A204.1 (cell line): ENCODE measurements at regions not wholly inside any gene's neighbourhood (a gene's known extent, or its start where the extent isn't known, plus 50 kb on each side); places are given as distances from the start of the nearest gene placed in this dataset.
"Not testable (repeated sequence)": the region's sequence is repeated elsewhere in the genome, so short reads cannot be mapped to it uniquely, and the experiment has no call there.

Experiments
- FAIRE-seq: peaks from 2 replicates; lab custom pipeline; 2012; peaks lifted over from hg19 to GRCh38; lab: Jason Lieb, UNC

DNA sequence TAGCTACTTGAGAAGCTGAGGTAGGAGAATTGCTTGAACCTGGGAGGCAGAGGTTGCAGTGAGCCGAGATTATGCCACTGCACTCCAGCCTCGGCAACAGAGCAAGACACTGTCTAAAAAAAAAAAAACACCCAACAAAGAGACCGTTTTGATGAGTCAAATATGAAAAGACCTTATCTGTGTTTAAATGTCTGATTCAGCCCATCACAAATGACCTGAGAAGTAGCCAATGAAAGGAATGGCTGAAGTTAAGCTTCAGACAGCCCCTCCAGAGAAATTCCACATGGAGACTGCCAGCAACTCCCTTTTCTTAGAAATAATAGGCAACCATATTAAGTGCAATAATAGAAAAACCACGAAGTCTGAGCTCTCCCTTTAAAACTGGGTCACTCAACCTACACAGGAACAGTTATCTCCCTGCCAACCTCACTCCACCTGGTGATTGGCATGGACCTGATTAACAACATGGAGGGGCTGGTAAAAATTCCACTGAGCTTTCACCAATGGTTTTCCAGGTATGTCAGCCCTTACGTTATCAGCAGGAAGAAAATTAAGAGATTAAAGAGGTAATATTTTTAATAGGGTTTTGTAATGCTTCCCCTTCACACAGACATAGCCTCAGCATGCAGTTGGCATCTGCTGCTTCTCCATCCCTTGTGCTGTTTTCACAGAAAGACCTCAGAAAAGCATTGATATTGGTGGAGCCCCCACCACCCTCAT lies 238.1 kb upstream of the STT3B start:
- FAIRE-seq = no peak

GRCh38 chr3:31295150-31295765 lies 237.5 kb upstream of the STT3B start:
- no peak for FAIRE-seq

DNA sequence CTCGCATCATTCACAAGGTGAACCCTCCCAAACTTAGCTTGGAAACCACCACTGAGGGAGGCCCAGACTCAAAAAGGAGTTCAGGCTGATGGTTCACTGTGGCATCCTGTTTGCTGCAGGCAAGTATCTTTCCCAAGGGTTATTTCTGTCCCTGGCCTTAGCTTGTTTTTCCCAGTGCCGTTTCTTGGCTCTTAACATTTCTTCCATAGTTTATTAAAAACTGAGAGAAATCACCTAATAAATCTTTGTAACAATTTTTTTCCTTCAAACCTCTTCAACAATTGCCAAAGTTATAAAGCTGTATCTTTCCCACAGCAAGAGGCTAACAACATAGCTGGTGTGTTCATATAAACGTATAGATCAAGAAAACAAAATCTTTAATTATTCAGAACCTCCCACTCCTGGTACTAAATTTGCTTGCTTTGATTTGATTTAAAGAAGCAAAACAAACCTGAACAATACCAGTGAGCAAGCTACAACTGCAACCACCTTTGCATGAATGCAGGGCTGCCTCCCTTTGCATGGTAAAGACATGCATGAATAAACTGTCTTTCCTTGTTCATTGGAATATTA lies 234.9 kb upstream of the STT3B start:
- no peak for FAIRE-seq

DNA sequence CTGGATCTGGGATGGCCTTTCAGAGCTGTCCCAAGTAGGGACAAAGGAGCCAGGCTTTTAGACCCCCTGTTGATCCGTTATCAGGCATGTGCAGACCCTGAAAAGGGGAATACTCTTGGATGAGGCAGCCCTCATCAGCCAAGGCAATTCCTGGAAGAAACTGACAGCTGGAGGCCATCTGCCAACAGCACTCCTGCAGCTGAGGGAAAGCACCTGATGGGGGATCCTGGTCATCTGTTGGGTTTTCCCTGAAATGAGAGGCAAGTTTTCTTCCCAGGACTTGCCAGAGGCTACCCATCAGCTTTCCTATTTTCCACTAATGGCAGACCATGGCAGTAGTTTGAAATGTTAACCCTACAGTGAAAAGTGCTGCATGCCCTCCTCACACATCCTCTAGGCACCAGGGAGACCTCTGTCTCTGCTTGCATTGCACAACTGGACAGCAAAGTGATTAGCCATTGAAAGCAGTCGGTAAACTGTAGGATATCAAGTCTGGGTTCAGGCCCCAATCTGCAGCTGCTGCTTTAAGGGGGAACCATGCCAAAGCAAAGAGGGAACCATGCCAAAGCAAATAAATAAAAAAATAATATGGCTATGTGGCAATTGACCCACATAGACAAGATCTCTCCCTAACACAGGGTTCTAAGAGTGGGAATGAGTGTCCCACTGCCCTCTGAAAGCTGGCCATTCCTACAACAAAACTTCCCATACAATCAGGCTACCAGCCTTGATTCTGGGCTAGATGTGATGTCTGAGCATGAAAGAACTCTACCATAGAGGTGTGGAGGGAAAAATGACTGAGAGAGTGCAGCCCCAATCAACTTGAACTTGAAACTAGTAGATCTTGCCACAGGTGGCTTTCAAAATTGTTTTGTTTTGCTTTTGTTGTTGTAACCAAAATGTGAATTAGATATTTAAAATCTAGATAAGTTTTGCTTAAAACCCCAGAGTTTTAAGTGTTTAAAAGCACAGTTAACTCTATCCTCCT lies 232.0 kb upstream of the STT3B start:
- FAIRE-seq = no peak

DNA sequence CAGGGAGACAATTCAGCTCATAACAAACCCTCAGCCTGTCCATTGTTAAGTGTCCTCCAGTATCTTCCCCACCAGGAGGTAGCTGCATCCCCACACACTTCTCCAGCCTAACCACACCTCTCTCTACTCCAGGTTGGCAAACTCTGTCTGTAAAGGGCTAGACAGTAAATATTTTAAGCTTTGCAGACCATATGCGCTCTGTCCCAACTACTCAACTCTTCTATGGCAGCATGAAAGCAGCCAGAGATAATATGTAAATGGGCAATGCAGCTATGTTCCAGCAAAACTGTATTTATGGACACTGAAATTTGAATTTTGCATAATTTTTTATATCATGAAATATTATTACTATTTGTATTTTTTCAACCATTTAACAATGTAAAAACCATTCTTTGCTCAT lies 230.4 kb upstream of the STT3B start:
- no peak for FAIRE-seq

GRCh38 chr3:31305340-31305739 lies 227.4 kb upstream of the STT3B start:
- no peak for FAIRE-seq

GRCh38 chr3:31307131-31307785 lies 225.5 kb upstream of the STT3B start:
- FAIRE-seq = no peak

GRCh38 chr3:31311559-31311958 lies 221.2 kb upstream of the STT3B start:
- FAIRE-seq = no peak

DNA sequence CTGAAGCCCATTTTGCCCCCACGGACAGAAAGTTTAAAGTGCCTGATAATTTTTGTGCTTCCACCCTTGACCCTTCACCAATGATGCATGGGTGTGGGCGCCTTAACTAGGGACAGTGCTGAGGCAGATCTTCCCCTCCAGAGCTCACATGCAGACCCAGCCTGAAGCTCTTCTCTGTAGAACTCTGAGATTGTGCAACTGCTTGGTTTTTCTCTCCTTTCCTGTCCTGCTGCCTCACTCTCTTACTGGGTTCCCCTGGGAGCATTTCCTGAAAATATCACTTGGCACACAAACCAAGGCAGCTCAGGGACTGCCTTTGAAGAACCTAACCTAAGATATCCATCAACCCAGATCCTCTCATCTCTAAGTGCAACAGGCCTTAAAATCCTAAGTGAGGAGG lies 220.3 kb upstream of the STT3B start:
- no peak for FAIRE-seq

GRCh38 chr3:31314258-31314657 lies 218.5 kb upstream of the STT3B start:
- FAIRE-seq = no peak

DNA sequence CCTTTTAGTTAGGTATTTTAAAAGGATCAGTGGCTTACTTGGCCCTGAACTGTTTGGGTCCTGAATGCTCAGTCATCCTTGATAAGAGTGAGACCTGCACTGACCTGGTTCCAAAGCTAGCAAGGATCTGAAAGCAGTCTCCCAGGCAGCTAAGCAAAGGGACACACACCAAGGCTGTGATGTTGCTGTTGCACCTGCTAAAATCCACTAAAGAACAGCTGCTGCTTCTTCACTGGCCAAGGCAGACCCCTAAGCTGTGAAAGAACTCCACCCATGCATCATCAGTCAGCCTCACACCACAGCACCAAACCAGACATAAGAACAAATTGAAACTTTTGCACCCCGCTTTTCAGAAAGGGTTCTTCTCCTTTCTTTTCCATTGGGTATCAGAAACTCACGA lies 213.4 kb upstream of the STT3B start:
- no peak for FAIRE-seq

DNA sequence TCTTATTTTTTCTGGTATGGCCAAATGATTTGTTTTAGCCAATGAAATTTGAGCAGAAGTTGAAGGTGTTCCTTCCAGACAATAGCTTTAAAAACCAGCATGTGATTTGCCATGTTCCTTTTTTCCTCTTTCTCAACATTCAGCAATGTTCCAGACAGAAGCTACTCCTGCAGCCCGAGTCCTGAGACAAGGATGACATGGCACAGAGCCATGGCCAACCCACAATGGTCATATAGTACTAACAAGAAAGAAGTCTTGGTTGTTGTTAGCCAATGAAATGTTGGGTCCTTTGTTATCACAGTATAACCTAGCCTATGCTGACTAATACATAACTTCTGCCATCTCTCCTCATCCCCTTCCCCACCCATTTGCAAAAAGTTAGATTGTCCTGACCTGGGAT lies 211.1 kb upstream of the STT3B start:
- FAIRE-seq = no peak

DNA sequence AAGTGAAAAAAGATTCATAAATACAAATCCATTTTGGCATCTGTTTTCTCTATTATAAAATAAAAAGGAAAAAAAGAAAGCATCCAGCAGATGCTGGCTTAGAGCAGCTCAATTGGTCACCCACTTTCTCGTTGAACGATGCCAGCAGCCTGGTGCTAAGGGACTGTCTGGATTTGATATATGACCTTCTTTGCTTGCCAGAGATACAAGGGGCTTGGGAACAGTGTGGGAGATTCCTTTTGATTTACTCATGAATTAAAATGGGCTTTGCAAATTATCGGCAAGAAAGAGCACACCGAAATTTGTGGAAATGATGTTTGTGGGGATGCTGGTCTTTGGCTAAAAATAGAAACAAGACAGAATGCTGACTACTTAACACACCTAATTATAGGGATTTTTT lies 210.3 kb upstream of the STT3B start:
- no peak for FAIRE-seq

- not testable (repeated sequence) for FAIRE-seq
Measured at GRCh38 chr3:31327826-31328357, 204.8 kb upstream of the STT3B start.

GRCh38 chr3:31331278-31331677 lies 201.4 kb upstream of the STT3B start:
- no peak for FAIRE-seq

GRCh38 chr3:31341130-31341529 lies 191.6 kb upstream of the STT3B start:
- FAIRE-seq = no peak

- FAIRE-seq = no peak
Measured at GRCh38 chr3:31343075-31343474, 189.7 kb upstream of the STT3B start.

DNA sequence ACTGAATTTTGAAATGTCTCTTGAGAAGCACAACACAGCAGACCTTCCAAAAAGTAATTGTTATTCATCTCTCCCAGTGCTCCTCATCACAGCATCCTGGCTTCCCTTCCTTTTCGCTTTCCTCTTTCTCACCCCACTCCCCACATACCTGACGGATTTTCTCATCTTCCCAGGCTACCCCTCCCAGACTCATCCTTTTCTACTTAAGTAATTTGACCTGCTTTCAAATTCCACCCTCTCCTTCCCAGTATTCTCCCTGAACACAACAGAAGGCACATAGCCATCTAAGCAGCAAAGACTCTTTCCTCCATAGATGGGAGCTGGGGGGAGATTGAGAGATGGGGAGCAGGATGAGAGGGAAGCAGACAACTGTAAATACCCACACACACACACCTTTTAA lies 187.1 kb upstream of the STT3B start:
- FAIRE-seq = no peak

DNA sequence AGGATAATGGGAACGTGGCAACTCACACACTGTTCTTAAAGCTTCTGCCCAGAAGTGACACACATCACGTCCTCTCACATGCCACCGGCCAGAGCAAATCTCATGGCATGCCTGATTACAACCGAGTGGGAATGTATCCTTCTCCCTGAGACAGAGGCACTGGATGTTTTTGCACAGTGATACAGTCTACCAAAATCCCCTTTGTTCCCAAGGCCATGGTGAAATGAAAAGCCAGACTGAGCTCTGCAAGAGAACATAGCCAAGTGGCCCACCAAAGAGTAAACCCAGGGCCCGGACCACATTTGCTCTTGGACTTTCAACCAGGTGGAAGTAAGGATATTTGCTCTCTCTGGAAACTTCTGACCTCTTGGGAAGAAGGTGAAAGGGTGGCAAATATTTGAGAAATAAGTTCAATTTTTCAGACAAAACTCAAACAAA lies 186.2 kb upstream of the STT3B start:
- no peak for FAIRE-seq

GRCh38 chr3:31349001-31349748 lies 183.6 kb upstream of the STT3B start:
- FAIRE-seq = no peak

DNA sequence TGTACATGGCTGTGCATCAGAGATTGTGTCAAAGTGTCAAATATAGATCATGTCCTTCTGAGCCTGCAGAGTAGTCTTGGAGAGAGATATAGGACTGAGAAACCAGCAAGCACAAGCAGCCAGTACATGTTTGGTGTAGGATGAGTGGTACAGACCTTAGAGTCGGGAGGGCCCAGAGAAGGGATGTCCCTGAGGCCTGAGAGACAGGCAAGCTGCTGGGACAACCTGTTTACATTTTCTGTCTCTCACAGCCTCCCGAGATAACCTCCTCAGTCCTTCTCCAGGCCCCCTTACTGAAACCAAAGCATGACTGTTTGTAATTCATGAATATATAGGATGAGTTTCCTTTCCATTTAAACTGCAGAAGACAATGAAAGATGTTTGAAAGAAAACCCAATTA lies 182.4 kb upstream of the STT3B start:
- no peak for FAIRE-seq
